ENCODE measurements at regions not wholly inside any gene's neighbourhood (a gene's known extent, or its start where the extent isn't known, plus 50 kb on each side); places are given as distances from the start of the nearest gene placed in this dataset.

- DNase-seq (ENCODE audit: low spot score): no peak
- no peak for TF ChIP-seq CTCF (IDR thresholded peaks at IDR 0.05; ENCODE audit: extremely low read depth, missing control alignments)
Measured at GRCh38 chr10:21293518-21294356, 231.7 kb downstream of the SKIDA1 start.

GRCh38 chr10:21292763-21293517 is 232.5 kb downstream of the SKIDA1 start:
- no peak for DNase-seq (ENCODE audit: low spot score)
- no peak for TF ChIP-seq CTCF (IDR thresholded peaks at IDR 0.05; ENCODE audit: extremely low read depth, missing control alignments)

- no peak for DNase-seq (ENCODE audit: low spot score)
- TF ChIP-seq CTCF (IDR thresholded peaks at IDR 0.05; ENCODE audit: extremely low read depth, missing control alignments): no peak
Measured at GRCh38 chr10:21290499-21291160, 234.9 kb downstream of the SKIDA1 start.

GRCh38 chr10:21289961-21290360 is 235.5 kb downstream of the SKIDA1 start:
- no peak for TF ChIP-seq CTCF (IDR thresholded peaks at IDR 0.05; ENCODE audit: extremely low read depth, missing control alignments)
- no peak for DNase-seq (ENCODE audit: low spot score)

- DNase-seq (ENCODE audit: low spot score): no peak
- TF ChIP-seq CTCF (IDR thresholded peaks at IDR 0.05; ENCODE audit: extremely low read depth, missing control alignments): no peak
Measured at GRCh38 chr10:21289271-21289670, 236.2 kb downstream of the SKIDA1 start.

GRCh38 chr10:21285742-21286331 is 239.6 kb downstream of the SKIDA1 start:
- no peak for DNase-seq (ENCODE audit: low spot score)
- no peak for TF ChIP-seq CTCF (IDR thresholded peaks at IDR 0.05; ENCODE audit: extremely low read depth, missing control alignments)

All from GM20000 (cell line).